ENCODE measurements at regions not wholly inside any gene's neighbourhood (a gene's known extent, or its start where the extent isn't known, plus 50 kb on each side); places are given as distances from the start of the nearest gene placed in this dataset.
A peak's percentile ranks its signal among the peaks of the same experiment; 100 is the strongest.

GRCh38 chr5:29309359-29309758, 1884.1 kb upstream of the CDH6 start:
- DNase-seq (ENCODE audit: missing footprints) (no peak), ATAC-seq (no peak)
- intact Hi-C loops (cut with DNase I), result no loop called here

DNA sequence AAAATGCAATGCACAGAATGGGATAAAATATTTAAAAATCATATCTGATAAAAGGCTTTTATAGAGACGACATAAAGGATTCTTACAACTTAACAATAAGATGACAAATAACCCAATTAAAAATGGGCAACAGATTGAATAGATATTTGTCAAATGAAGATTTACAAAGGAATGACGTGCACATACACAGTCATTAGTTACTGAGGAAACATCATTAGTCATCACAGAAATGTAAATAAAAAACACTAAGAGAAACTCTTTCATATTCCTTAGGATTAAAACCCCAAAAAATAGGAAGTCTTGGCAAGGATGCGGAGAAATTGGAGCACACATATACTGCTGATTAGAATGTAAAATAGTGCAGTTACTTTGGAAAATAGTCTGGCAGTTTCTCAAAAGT, 1886.0 kb upstream of the CDH6 start:
- ATAC-seq, result no peak
- intact Hi-C loops (cut with DNase I), result no loop called here
- DNase-seq (ENCODE audit: missing footprints), result no peak

DNA sequence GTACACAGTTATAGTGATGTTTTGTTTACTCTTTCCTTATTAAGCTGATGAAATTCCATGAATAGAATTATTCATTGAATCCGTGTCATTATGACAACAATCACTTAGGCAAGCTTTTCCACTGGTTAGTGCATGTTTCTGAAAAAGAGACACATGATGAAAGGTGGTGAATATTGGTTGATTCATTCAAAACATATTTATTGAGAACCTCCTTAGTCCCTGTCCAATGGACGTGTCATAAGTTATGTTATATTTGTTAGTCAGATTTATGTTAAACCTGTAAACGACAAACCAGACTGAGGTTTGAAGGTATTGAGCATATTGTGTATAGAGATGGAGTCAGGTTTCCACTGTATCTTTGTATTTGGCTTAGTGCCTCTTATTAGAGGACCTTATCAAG, 1888.9 kb upstream of the CDH6 start:
- DNase-seq (ENCODE audit: missing footprints) (no peak), ATAC-seq (no peak)
- intact Hi-C loops (cut with DNase I), result no loop called here

GRCh38 chr5:29296548-29296947, 1896.9 kb upstream of the CDH6 start:
- DNase-seq (ENCODE audit: missing footprints) (peak; percentile 56), ATAC-seq (no peak)
- intact Hi-C loops (cut with DNase I), result no loop called here

DNA sequence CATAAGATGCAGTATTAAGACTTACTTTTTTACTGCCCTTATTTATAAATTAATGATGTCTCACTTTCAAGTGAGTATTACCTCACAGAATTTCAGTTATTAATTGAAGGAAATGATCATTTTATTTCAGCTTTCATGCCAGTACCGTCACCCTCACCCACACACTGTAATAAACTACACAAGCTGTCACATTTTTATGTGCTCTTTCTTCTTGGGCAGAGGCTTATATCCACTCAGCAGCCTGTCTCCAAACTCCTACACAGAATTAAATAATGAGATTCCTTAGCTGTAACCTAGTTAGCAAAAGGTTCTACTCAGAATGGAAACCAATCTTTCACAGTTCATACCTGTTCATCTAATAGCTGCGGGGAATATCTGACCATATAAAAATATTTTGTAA, 1915.8 kb upstream of the CDH6 start:
- intact Hi-C loops (cut with DNase I), result no loop called here
- ATAC-seq (no peak), DNase-seq (ENCODE audit: missing footprints) (no peak)

- intact Hi-C loops (cut with DNase I), result no loop called here
- ATAC-seq (no peak), DNase-seq (ENCODE audit: missing footprints) (no peak)
Observed at GRCh38 chr5:29276371-29276770, 1917.1 kb upstream of the CDH6 start.

GRCh38 chr5:29263915-29264351, 1929.6 kb upstream of the CDH6 start:
- intact Hi-C loops (cut with DNase I), result no loop called here
- DNase-seq (ENCODE audit: missing footprints) (no peak), ATAC-seq (no peak)

GRCh38 chr5:29262339-29263123, 1931.0 kb upstream of the CDH6 start:
- DNase-seq (ENCODE audit: missing footprints), result no peak

GRCh38 chr5:29261213-29261612, 1932.3 kb upstream of the CDH6 start:
- ATAC-seq, result no peak
- intact Hi-C loops (cut with DNase I), result no loop called here
- no peak for DNase-seq (ENCODE audit: missing footprints)

More at GRCh38 chr5:29262339-29263123, 1931.0 kb upstream of the CDH6 start:
- intact Hi-C loops (cut with DNase I), result no loop called here
- no peak for ATAC-seq

DNA sequence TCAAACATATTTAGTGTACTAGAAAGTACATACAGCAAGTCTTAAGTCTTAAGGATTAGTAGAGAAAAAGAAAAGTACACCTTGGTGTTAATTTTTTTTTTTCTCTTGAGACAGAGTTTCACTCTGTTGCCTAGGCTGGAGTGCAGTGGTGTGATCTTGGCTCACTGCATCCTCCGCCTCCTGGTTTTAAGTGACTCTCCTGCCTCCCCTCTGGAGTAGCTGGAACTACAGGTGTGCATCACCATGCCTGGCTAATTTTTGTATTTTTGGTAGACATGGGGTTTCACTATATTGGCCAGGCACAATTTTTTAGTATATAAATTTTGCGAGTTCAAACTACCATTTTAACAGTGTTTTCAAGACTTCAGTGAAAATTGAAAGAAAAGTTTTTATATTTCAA, 1941.1 kb upstream of the CDH6 start:
- intact Hi-C loops (cut with DNase I), result no loop called here

DNA sequence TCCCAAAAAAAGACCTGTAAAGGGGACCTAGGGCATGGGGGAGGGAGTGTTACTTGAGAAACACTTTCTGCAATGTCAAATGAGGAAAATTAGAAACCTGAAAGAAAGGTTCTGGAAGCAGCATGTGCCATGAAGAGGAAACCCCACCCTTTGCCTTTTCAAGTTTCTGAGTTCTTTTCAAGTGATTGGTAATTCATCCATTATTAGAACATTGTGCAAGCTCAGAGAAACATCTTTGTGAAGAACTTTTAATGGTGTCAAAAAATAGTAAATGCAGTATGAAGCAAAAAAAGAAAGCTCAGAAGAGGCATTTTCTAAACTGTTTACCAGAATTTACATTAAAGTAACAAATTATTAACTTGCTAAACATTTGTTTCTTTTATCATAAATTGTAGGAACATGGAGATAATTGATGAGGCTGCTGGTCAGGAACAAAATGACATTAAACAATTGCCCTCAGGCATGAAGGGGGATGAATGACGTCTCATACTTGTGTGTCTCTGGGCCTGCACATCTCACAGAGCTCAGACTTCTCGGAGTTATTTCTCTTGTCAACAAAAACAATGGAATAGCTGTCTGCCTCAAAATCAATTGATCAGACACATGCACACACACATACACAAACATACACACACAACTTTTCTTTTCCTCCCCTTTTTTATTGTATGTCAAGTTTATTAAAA, 1946.0 kb upstream of the CDH6 start:
- intact Hi-C loops (cut with DNase I), result no loop called here
- no peak for DNase-seq (ENCODE audit: missing footprints)
- ATAC-seq, result no peak

More for the DNA sequence above, 1941.1 kb upstream of the CDH6 start:
- no peak for DNase-seq (ENCODE audit: missing footprints)
- no peak for ATAC-seq

GRCh38 chr5:29240379-29240778, 1953.1 kb upstream of the CDH6 start:
- DNase-seq (ENCODE audit: missing footprints) (no peak), ATAC-seq (no peak)
- intact Hi-C loops (cut with DNase I), result no loop called here

DNA sequence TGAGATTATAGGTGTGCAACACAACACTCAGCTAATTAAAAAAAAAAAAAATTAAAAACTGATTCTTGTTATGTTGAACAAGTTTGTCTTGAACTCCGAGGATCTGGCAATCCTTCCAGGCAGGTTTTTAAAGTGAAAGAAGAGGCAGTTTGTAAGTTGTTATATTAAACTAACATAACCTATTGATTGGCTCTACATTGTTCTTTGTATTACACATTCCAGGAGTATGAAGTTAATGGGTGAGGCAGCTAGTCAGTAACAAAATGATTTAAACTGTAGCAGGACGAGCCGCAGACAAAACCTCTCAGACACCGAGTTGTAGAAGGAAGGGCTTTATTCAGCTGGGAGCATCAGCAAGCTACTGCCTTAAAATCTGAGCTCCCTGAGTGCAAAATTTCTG, 1953.9 kb upstream of the CDH6 start:
- ATAC-seq (no peak), DNase-seq (ENCODE audit: missing footprints) (no peak)
- intact Hi-C loops (cut with DNase I), result no loop called here

GRCh38 chr5:29238115-29238514, 1955.4 kb upstream of the CDH6 start:
- no peak for ATAC-seq
- intact Hi-C loops (cut with DNase I), result no loop called here

GRCh38 chr5:29231154-29231553, 1962.3 kb upstream of the CDH6 start:
- DNase-seq (ENCODE audit: missing footprints) (no peak), ATAC-seq (no peak)
- intact Hi-C loops (cut with DNase I), result no loop called here

More at GRCh38 chr5:29238115-29238514, 1955.4 kb upstream of the CDH6 start:
- no peak for DNase-seq (ENCODE audit: missing footprints)

GRCh38 chr5:29230591-29230990, 1962.9 kb upstream of the CDH6 start:
- no peak for ATAC-seq
- intact Hi-C loops (cut with DNase I), result no loop called here

DNA sequence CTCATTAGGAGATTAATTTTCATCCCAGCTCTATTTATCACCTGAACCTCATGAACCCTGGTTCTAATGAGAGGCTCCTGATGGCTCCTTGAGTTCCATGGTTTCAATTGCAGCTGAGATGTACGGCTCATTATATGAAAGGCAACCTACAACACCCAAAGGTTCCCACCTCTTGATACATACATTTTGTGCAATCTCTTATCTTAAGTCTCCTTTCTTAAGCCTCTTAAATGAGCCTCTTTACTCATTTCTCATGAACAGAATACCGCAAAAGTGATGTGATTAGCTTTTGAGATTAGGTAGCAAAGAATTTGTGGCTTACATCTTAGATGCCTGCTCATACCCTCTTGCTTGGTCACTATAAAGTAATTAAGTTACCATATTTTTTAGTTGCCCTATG, 1964.0 kb upstream of the CDH6 start:
- ATAC-seq, result no peak
- DNase-seq (ENCODE audit: missing footprints), result no peak
- intact Hi-C loops (cut with DNase I), result no loop called here

More at GRCh38 chr5:29230591-29230990, 1962.9 kb upstream of the CDH6 start:
- no peak for DNase-seq (ENCODE audit: missing footprints)

DNA sequence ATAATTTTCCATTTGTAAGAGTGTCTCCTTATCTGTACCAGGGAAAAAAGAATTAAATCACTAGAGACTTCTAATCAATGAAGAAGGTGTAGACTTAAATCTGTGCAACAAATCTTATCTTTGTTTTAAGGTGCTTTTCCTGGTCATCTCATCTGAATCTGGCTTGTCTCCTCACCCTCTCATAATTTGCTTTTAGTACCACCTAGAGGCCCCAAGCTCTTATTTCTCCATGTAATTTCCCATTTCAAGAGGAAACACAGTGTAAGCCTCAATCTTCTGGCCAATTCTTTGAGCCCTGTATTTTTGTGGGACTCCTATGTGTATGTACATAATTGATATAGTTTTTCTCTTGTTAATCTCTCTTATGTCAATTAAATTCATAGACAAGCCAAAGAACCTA, 1975.3 kb upstream of the CDH6 start:
- DNase-seq (ENCODE audit: missing footprints) (no peak), ATAC-seq (no peak)
- intact Hi-C loops (cut with DNase I), result no loop called here

GRCh38 chr5:29214839-29215238, 1978.6 kb upstream of the CDH6 start:
- intact Hi-C loops (cut with DNase I), result no loop called here
- ATAC-seq (no peak), DNase-seq (ENCODE audit: missing footprints) (no peak)

DNA sequence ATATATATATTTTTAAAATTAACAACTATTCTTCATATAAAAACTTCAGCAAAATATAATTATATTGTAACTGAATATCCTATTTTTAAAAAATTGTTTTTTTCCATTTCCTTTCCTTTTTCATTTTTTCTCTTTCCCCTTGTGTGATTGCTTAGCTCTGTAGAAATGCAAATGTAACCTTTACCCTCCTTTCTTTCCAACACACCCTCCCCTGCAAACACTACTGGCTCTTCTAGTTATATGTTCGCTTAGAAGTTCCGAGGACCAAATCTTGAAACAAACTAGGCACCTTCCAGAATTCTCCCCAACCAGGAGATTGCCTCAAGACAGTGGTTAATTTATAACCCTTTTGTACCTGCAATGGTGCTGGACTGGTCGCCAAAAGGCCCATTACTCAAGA, 1980.0 kb upstream of the CDH6 start:
- intact Hi-C loops (cut with DNase I), result no loop called here

More for the DNA sequence above, 1980.0 kb upstream of the CDH6 start:
- ATAC-seq (no peak), DNase-seq (ENCODE audit: missing footprints) (no peak)

Measured in Right ventricle myocardium inferior (tissue), 1 donor.